GM12874 (cell line): ENCODE measurements at regions not wholly inside any gene's neighbourhood (a gene's known extent, or its start where the extent isn't known, plus 50 kb on each side); places are given as distances from the start of the nearest gene placed in this dataset.

Experiments
- CTCF ChIP-seq: IDR thresholded peaks from 2 replicates; pipeline ENCODE4 v1.5.1; 2011; ENCODE audit warnings: low read depth, mild to moderate bottlenecking, control low read depth, low read length, moderate library complexity; ENCODE audit not compliant: insufficient read depth

- TF ChIP-seq CTCF, result peak; percentile 66
Observed at GRCh38 chrX:66728818-66729271, 90.0 kb upstream of the EDA2R start.

- TF ChIP-seq CTCF, result no peak
Observed at GRCh38 chrX:66717926-66718325, 79.0 kb upstream of the EDA2R start.

GRCh38 chrX:66698273-66699204 is 59.7 kb upstream of the EDA2R start:
- TF ChIP-seq CTCF, result no peak
